ENCODE measurements at regions not wholly inside any gene's neighbourhood (a gene's known extent, or its start where the extent isn't known, plus 50 kb on each side); places are given as distances from the start of the nearest gene placed in this dataset.
A peak's percentile ranks its signal among the peaks of the same experiment; 100 is the strongest.

DNA sequence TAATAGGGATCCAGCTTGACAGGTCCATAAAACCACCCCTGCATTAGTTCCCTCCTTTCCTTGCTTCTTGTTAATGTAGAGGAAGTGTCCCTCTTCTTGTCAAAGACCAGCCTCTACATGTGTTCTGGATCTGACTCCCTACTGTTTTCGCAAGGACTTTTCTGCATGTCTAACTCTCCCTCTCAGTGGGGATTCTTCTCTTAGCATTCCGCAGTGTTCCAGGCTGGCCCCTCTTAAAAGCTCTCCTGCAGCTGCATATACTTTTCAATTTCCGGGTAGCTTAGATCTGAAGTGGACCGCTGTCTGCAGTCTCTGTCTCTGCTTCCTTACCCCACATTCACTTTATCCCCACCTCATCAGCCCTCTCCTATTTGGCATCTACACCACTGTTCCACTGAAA lies 96.1 kb upstream of the MAN1A1 start:
- TF ChIP-seq ZNF747 (tag by site-specific recombination; IDR thresholded peaks at IDR 0.05) (no peak), ZIC2 (tag by site-specific recombination; IDR thresholded peaks at IDR 0.05) (0 out of 2 replicates have a peak, but pooled peaks have one; percentile 22)
- no peaks in the 10 kb centered on the region for H3K9me3 ChIP-seq (ENCODE audit: control insufficient read depth, insufficient read depth, low read depth, low read length)
- no peaks in the 10 kb centered on the region for H3K36me3 ChIP-seq (ENCODE audit: control insufficient read depth in 2 of 2, insufficient read depth in 1 of 2, low read length in 2 of 2)
- H3K4me1 ChIP-seq (ENCODE audit: control insufficient read depth, insufficient read depth, low read length): no peaks in the 10 kb centered on the region
- ChIA-PET CTCF (no interaction called here), POLR2A (no interaction called here)
- no peak overlapping the region for H3K4me3 ChIP-seq (ENCODE audit: low read depth, low read length)
- no peak overlapping the region for H3K27ac ChIP-seq (ENCODE audit: extremely low read depth, low read depth, low read length)

DNA sequence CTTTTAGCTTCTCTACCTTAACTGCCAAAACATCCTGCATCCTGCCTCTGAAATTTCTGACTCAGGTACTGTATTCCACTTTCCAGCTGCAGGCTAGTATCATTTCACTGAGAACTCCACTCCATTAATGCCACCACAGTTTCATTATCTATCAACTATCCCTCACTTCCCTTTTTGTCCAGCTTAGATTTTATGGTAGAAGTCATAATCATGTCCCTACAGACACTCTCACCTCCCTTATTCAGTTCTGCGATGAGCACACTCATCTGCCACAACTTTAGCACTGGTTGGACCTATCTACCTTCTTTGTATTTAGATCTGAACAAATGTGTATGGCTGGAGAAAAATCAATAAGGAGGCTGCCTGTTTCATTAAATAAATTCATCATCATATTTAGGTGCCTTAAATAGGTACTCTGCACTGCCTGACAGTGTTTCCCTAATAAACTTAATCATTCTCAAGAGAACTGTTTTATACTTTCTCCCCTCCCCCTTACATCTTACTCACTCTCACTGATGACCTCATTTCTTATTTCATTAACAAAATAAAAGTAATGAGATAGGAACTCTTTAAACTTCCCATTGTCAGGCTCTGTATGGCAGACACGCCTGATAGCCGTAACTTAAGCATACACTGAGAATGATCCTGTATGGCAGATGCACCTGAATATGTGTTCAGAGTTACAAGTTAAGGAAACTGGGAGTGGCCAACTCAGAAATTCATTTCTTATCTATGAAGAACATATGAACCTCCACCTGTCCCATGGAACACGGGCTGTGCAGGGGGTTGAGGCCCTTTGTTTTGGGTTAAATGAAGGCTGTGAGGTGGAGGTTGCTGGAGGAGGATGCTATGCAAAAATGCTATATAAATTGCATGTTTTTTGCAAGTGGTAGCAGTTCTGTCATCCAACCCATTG lies 95.3 kb upstream of the MAN1A1 start:
- Histone ChIP-seq H3K27ac (ENCODE audit: extremely low read depth, low read depth, low read length) (no peak overlapping the region), H3K4me1 (ENCODE audit: control insufficient read depth, insufficient read depth, low read length) (no peaks in the 10 kb centered on the region), H3K4me3 (ENCODE audit: low read depth, low read length) (no peak overlapping the region), H3K36me3 (ENCODE audit: control insufficient read depth in 2 of 2, insufficient read depth in 1 of 2, low read length in 2 of 2) (no peaks in the 10 kb centered on the region), H3K9me3 (ENCODE audit: control insufficient read depth, insufficient read depth, low read depth, low read length) (no peaks in the 10 kb centered on the region)
- CTCF ChIA-PET: interaction anchor here (0.6 kb wide), 1 partner anchor 642 kb away, joined by 4 read pairs; no protein-coding TSS in a partner anchor
- POLR2A ChIA-PET: no interaction called here
- TF ChIP-seq, protein P1, sequence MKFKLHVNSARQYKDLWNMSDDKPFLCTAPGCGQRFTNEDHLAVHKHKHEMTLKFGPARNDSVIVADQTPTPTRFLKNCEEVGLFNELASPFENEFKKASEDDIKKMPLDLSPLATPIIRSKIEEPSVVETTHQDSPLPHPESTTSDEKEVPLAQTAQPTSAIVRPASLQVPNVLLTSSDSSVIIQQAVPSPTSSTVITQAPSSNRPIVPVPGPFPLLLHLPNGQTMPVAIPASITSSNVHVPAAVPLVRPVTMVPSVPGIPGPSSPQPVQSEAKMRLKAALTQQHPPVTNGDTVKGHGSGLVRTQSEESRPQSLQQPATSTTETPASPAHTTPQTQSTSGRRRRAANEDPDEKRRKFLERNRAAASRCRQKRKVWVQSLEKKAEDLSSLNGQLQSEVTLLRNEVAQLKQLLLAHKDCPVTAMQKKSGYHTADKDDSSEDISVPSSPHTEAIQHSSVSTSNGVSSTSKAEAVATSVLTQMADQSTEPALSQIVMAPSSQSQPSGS (tag by site-specific recombination; IDR thresholded peaks at IDR 0.05; ENCODE audit: low read depth): peak; percentile 53; the same call in 1 of the 2 replicates
- TF ChIP-seq ZNF670 (tag by site-specific recombination; IDR thresholded peaks at IDR 0.05; ENCODE audit: low read depth): no peak

DNA sequence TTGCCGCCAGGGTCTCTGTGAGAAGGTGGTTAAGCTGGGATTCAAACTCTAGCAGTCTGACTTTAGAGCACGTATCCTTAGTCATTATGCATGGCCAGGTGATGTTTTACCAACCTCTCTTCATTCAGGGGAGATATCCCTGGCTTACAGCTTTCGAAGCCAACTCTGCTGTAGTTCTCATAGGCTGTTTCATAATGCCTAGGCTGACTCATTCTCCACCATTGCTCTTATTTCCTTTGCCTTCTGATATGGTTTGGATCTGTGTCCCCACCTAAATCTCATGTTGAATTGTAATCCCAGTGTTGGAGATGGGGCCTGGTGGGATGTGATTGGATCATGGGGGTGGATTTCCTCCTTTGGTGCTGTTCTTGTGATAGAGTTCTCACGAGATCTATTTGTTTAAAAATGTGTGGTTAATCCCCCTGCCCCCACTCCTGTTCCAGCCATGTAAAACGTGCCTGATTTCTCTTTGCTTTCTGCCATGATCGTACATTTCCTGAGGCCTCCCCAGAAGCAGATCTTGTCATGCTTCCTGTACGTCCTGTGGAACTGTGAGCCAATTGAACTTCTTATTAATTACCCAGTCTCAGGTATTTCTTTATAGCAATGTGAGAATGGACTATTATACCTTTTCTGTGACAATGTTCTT lies 94.6 kb upstream of the MAN1A1 start:
- Histone ChIP-seq H3K4me3 (ENCODE audit: low read depth, low read length) (no peak overlapping the region), H3K36me3 (ENCODE audit: control insufficient read depth in 2 of 2, insufficient read depth in 1 of 2, low read length in 2 of 2) (no peaks in the 10 kb centered on the region), H3K9me3 (ENCODE audit: control insufficient read depth, insufficient read depth, low read depth, low read length) (no peaks in the 10 kb centered on the region), H3K4me1 (ENCODE audit: control insufficient read depth, insufficient read depth, low read length) (no peaks in the 10 kb centered on the region), H3K27ac (ENCODE audit: extremely low read depth, low read depth, low read length) (no peak overlapping the region)
- CTCF ChIA-PET: interaction anchor here (0.6 kb wide), 2 partner anchors 642 to 1819 kb away, joined by 4 read pairs; no protein-coding TSS in a partner anchor
- POLR2A ChIA-PET: interaction anchor here (0.7 kb wide), 1 partner anchor 18 kb away, joined by 3 read pairs; no protein-coding TSS in a partner anchor
- TF ChIP-seq ZNF560 (tag by site-specific recombination; IDR thresholded peaks at IDR 0.05; ENCODE audit: borderline replicate concordance) (no peak), ZNF521 (tag by site-specific recombination; IDR thresholded peaks at IDR 0.05) (no peak), ZNF404 (tag by site-specific recombination; IDR thresholded peaks at IDR 0.05) (no peak), SETDB1 (IDR thresholded peaks at IDR 0.05; ENCODE audit: insufficient read length, low read length) (peak; percentile 34), ZNF701 (tag by site-specific recombination; IDR thresholded peaks at IDR 0.05) (no peak)
- TF ChIP-seq, protein P2, sequence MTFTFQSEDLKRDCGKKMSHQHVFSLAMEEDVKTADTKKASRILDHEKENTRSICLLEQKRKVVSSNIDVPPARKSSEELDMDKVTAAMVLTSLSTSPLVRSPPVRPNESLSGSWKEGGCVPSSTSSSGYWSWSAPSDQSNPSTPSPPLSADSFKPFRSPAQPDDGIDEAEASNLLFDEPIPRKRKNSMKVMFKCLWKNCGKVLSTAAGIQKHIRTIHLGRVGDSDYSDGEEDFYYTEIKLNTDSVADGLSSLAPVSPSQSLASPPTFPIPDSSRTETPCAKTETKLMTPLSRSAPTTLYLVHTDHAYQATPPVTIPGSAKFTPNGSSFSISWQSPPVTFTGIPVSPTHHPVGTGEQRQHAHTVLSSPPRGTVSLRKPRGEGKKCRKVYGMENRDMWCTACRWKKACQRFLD (tag by site-specific recombination; IDR thresholded peaks at IDR 0.05): no peak

DNA sequence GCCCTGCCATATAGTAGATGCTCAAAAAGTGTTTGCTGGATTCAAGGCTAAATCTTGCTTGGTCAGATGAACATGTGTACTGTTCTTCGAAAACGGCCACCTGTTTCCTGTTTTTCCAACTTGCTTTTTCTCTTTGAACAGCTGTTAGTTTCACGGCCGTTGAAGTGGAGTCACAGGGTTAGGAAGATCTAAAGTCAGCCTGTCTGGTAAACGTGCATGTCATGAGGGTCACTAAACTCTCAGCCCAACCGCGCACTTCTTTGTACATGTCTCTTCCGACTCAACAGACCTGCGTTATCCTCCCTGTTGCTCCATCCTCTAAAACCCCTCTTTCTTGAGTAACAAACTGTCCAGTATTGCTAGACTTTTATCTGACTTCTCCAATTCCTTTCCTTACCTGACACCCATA lies 93.2 kb upstream of the MAN1A1 start:
- Histone ChIP-seq H3K36me3 (ENCODE audit: control insufficient read depth in 2 of 2, insufficient read depth in 1 of 2, low read length in 2 of 2) (no peaks in the 10 kb centered on the region), H3K4me1 (ENCODE audit: control insufficient read depth, insufficient read depth, low read length) (no peaks in the 10 kb centered on the region), H3K9me3 (ENCODE audit: control insufficient read depth, insufficient read depth, low read depth, low read length) (no peaks in the 10 kb centered on the region), H3K4me3 (ENCODE audit: low read depth, low read length) (no peak overlapping the region), H3K27ac (ENCODE audit: extremely low read depth, low read depth, low read length) (no peak overlapping the region)
- POLR2A ChIA-PET: no interaction called here
- CTCF ChIA-PET: no interaction called here
- TF ChIP-seq, protein P3, sequence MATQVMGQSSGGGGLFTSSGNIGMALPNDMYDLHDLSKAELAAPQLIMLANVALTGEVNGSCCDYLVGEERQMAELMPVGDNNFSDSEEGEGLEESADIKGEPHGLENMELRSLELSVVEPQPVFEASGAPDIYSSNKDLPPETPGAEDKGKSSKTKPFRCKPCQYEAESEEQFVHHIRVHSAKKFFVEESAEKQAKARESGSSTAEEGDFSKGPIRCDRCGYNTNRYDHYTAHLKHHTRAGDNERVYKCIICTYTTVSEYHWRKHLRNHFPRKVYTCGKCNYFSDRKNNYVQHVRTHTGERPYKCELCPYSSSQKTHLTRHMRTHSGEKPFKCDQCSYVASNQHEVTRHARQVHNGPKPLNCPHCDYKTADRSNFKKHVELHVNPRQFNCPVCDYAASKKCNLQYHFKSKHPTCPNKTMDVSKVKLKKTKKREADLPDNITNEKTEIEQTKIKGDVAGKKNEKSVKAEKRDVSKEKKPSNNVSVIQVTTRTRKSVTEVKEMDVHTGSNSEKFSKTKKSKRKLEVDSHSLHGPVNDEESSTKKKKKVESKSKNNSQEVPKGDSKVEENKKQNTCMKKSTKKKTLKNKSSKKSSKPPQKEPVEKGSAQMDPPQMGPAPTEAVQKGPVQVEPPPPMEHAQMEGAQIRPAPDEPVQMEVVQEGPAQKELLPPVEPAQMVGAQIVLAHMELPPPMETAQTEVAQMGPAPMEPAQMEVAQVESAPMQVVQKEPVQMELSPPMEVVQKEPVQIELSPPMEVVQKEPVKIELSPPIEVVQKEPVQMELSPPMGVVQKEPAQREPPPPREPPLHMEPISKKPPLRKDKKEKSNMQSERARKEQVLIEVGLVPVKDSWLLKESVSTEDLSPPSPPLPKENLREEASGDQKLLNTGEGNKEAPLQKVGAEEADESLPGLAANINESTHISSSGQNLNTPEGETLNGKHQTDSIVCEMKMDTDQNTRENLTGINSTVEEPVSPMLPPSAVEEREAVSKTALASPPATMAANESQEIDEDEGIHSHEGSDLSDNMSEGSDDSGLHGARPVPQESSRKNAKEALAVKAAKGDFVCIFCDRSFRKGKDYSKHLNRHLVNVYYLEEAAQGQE (tag by site-specific recombination; IDR thresholded peaks at IDR 0.05): no peak

Measured in HEK293 (cell line).